HepG2 (cell line): ENCODE measurements at regions not wholly inside any gene's neighbourhood (a gene's known extent, or its start where the extent isn't known, plus 50 kb on each side); places are given as distances from the start of the nearest gene placed in this dataset.

Source experiments
- ATAC-seq: fragments of 200-7000 bp; cut with Tn5 transposase; 3 replicates; pipeline ENCODE4 v1.9.1; 2020; ENCODE audit warnings: mild to moderate bottlenecking, moderate library complexity
- BruUV-seq: library from RNA; stranded (reverse); fragments of 400-500 nt; replicated peaks from 2 replicates; lab custom pipeline; 2021; lab: Mats Ljungman, UMichigan
- CTCF ChIA-PET: fragments of 300-600 bp; formaldehyde crosslinking; extraction: SDS; loops from one replicate; lab custom pipeline; 2021; ENCODE audit warnings: low total read pairs, inconsistent platforms, low intra/inter-chr PET ratio; lab: Yijun Ruan, JAX
- POLR2A ChIA-PET: fragments of 350-600 bp; sonication (Branson Sonifier 250); formaldehyde crosslinking; loops from one replicate; lab custom pipeline; 2020; ENCODE audit warnings: antibody characterized with exemption, inconsistent platforms; lab: Yijun Ruan, JAX
- DNase-seq: peaks from one replicate; pipeline ENCODE4 v3.0.0-alpha.2; 2015; ENCODE audit warnings: low spot score
- FAIRE-seq: peaks from 3 replicates; lab custom pipeline; 2011; peaks lifted over from hg19 to GRCh38; lab: Jason Lieb, UNC
- H2AFZ ChIP-seq: one replicate; pipeline ENCODE4 v1.6.1; 2011; ENCODE audit warnings: low read length, inconsistent platforms
- H3K27ac ChIP-seq: fragments of 300-600 bp; 3 replicates; pipeline ENCODE4 v1.8.0; 2011; ENCODE audit warnings: mixed run types, mild to moderate bottlenecking, mixed read lengths, low read length, inconsistent platforms; ENCODE audit not compliant: insufficient read depth; ENCODE audit errors: extremely low read length
- H3K27me3 ChIP-seq, 2 experiments: fragments of 200-600 bp in 1 of 2; 2 replicates in 1 of 2; 3 replicates in 1 of 2; pipeline versions ENCODE4 v1.6.0 to v1.8.0; 2011; ENCODE audit warnings: low read length in 2 of 2, mild to moderate bottlenecking in 2 of 2, moderate library complexity in 2 of 2, inconsistent platforms in 1 of 2; ENCODE audit not compliant: insufficient read depth in 2 of 2, control insufficient read depth in 1 of 2
- H3K36me3 ChIP-seq, 2 experiments: fragments of 200-600 bp in 1 of 2; replicated peaks in 1 of 2; 2 replicates in 1 of 2; 3 replicates in 1 of 2; pipeline versions ENCODE4 v1.5.1 to v1.8.0; 2011; ENCODE audit warnings: low read length in 2 of 2, inconsistent platforms in 1 of 2; ENCODE audit not compliant: insufficient read depth in 2 of 2, control insufficient read depth in 1 of 2
- H3K4me1 ChIP-seq: 2 replicates; pipeline ENCODE4 v1.5.1; 2012; ENCODE audit warnings: low read length, inconsistent platforms; ENCODE audit not compliant: insufficient read depth
- H3K4me2 ChIP-seq: 2 replicates; pipeline ENCODE4 v1.6.0; 2011; ENCODE audit warnings: low read depth, low read length, inconsistent platforms
- H3K4me3 ChIP-seq, 3 experiments: fragments of 200-600 bp in 1 of 3; sonication (generic), shearing (Covaris generic) in 1 of 3; replicated peaks in 1 of 3; 2 replicates each; pipeline ENCODE4 v1.5.1; 2011 to 2016; ENCODE audit warnings: low read length in 3 of 3, inconsistent platforms in 2 of 3, low read depth in 2 of 3, mild to moderate bottlenecking in 2 of 3, control low read depth in 1 of 3, mixed read lengths in 1 of 3; ENCODE audit not compliant: insufficient read depth in 1 of 3
- H3K79me2 ChIP-seq: one replicate; pipeline ENCODE4 v1.6.1; 2011; ENCODE audit warnings: low read length, inconsistent platforms; ENCODE audit not compliant: insufficient read depth
- H3K9ac ChIP-seq: 2 replicates; pipeline ENCODE4 v1.6.0; 2011; ENCODE audit warnings: mild to moderate bottlenecking, low read depth, low read length, inconsistent platforms; ENCODE audit not compliant: insufficient read depth
- H3K9me3 ChIP-seq: 2 replicates; pipeline ENCODE4 v1.5.1; 2012; ENCODE audit warnings: mild to moderate bottlenecking, low read length
- H4K20me1 ChIP-seq: 2 replicates; pipeline ENCODE4 v1.6.0; 2011; ENCODE audit warnings: inconsistent platforms, mild to moderate bottlenecking, low read length, moderate library complexity; ENCODE audit not compliant: insufficient read depth
- CBFB ChIP-seq: sonication (generic); formaldehyde crosslinking; IDR thresholded peaks from 2 replicates; pipeline ENCODE4 v1.4.0; 2020; ENCODE audit warnings: missing genetic modification reagents
- FOXK1 ChIP-seq: sonication (generic); formaldehyde crosslinking; IDR thresholded peaks from 2 replicates; pipeline ENCODE4 v1.4.0; 2020; ENCODE audit warnings: low read depth, missing genetic modification reagents, borderline replicate concordance
- JUNB ChIP-seq: sonication (generic); formaldehyde crosslinking; IDR thresholded peaks from 2 replicates; pipeline ENCODE4 v1.8.0; 2022; ENCODE audit warnings: missing genetic modification reagents, mild to moderate bottlenecking, borderline replicate concordance
- MXD1 ChIP-seq: sonication (generic); formaldehyde crosslinking; IDR thresholded peaks from 2 replicates; pipeline ENCODE4 v1.4.0; 2020; ENCODE audit warnings: mild to moderate bottlenecking, missing genetic modification reagents
- REST ChIP-seq, 2 experiments: IDR thresholded peaks; 2 replicates each; pipeline ENCODE4 v1.6.1; 2011 to 2012; ENCODE audit warnings: low read length in 2 of 2, borderline replicate concordance in 1 of 2, low read depth in 1 of 2, mild to moderate bottlenecking in 1 of 2, moderate library complexity in 1 of 2
- SIX1 ChIP-seq: sonication (generic); formaldehyde crosslinking; IDR thresholded peaks from 2 replicates; pipeline ENCODE4 v1.4.0; 2020; ENCODE audit warnings: missing genetic modification reagents, borderline replicate concordance
- SP2 ChIP-seq: sonication (generic); formaldehyde crosslinking; IDR thresholded peaks from 2 replicates; pipeline ENCODE4 v1.5.1; 2020; ENCODE audit warnings: mild to moderate bottlenecking, missing genetic modification reagents
- UBTF ChIP-seq: sonication (generic); formaldehyde crosslinking; IDR thresholded peaks from 2 replicates; pipeline ENCODE4 v1.4.0; 2020; ENCODE audit warnings: mild to moderate bottlenecking, missing genetic modification reagents
- USF2 ChIP-seq, 2 experiments: sonication (generic) in 1 of 2; formaldehyde crosslinking in 1 of 2; IDR thresholded peaks; 2 replicates each; pipeline versions ENCODE4 v1.5.1 to v1.6.1; 2011 to 2020; ENCODE audit warnings: borderline replicate concordance in 1 of 2, low read depth in 1 of 2, low read length in 1 of 2, mild to moderate bottlenecking in 1 of 2, missing genetic modification reagents in 1 of 2, moderate library complexity in 1 of 2
- ZNF17 ChIP-seq: sonication (generic); formaldehyde crosslinking; IDR thresholded peaks from 2 replicates; pipeline ENCODE4 v1.5.0; 2020; ENCODE audit warnings: mild to moderate bottlenecking, missing genetic modification reagents
- ZNF441 ChIP-seq: sonication (generic); formaldehyde crosslinking; IDR thresholded peaks from 2 replicates; pipeline ENCODE4 v1.7.0; 2021; ENCODE audit warnings: missing genetic modification reagents, borderline replicate concordance
- ZNF543 ChIP-seq: sonication (generic); formaldehyde crosslinking; IDR thresholded peaks from 2 replicates; pipeline ENCODE4 v1.4.0; 2020; ENCODE audit warnings: mild to moderate bottlenecking, missing genetic modification reagents
- ZNF563 ChIP-seq: sonication (generic); formaldehyde crosslinking; IDR thresholded peaks from 2 replicates; pipeline ENCODE4 v1.8.0; 2022; ENCODE audit warnings: mild to moderate bottlenecking, moderate library complexity, missing genetic modification reagents
- ZNF619 ChIP-seq: sonication (generic); formaldehyde crosslinking; IDR thresholded peaks from 2 replicates; pipeline ENCODE4 v1.4.0; 2020; ENCODE audit warnings: mild to moderate bottlenecking, missing genetic modification reagents
- ZNF782 ChIP-seq: sonication (generic); formaldehyde crosslinking; IDR thresholded peaks from 2 replicates; pipeline ENCODE4 v1.4.0; 2020; ENCODE audit warnings: missing genetic modification reagents, mild to moderate bottlenecking, borderline replicate concordance
- WGBS: methylation state at CpG from one replicate; pipeline ENCODE4 v1.1.6; 2017; ENCODE audit warnings: low lambda C conversion rate; 5-methylcytosine and 5-hydroxymethylcytosine counted together
- in situ Hi-C: cut with HindIII; loops from 2 replicates; pipeline ENCODE4 v1.10.0; 2017; ENCODE audit warnings: low pct_unique_long_range_greater_than_20kb; ENCODE audit not compliant: extremely low pct_ligation_motif_present
- intact Hi-C: fragments of 100-400 bp; cut with micrococcal nuclease; formaldehyde crosslinking; loops from one replicate; pipeline ENCODE4 v1.10.0; 2022; ENCODE audit not compliant: unreplicated experiment

GRCh38 chr20:23294166-23294565 is 56.4 kb upstream of the NXT1 start (continued):
- TF ChIP-seq MXD1: no peak

- BruUV-seq: no TSS peak
- H3K27me3 ChIP-seq: peaks cover 0 to 5% of the 10 kb centered on the region in 2 experiments; a peak in 2 of 5 replicates
- no peak for TF ChIP-seq UBTF
- no peak for TF ChIP-seq REST (IDR thresholded peaks at IDR 0.05; ENCODE audit: borderline replicate concordance in 1 of 2, low read depth in 1 of 2, low read length in 2 of 2)
- TF ChIP-seq ZNF17 (CRISPR knock-in tag): no peak
- no peak for TF ChIP-seq ZNF441 (CRISPR knock-in tag)
- no peak for TF ChIP-seq CBFB
- TF ChIP-seq SP2 (CRISPR knock-in tag): no peak
- TF ChIP-seq JUNB: no peak
- TF ChIP-seq ZNF782 (CRISPR knock-in tag): no peak
- TF ChIP-seq ZNF563 (CRISPR knock-in tag): no peak
- no peak for TF ChIP-seq FOXK1 (CRISPR knock-in tag)
- no peak for TF ChIP-seq ZNF619 (CRISPR knock-in tag)
- TF ChIP-seq USF2 (IDR thresholded peaks at IDR 0.05; ENCODE audit: low read depth, low read length): no peak
- no peak for TF ChIP-seq USF2 (CRISPR knock-in tag; IDR thresholded peaks at IDR 0.05; ENCODE audit: borderline replicate concordance)
- TF ChIP-seq SIX1 (CRISPR knock-in tag): no peak
- no peak for TF ChIP-seq ZNF543 (CRISPR knock-in tag)
These were observed 56.9 kb upstream of the NXT1 start for GRCh38 chr20:23293689-23294088.

More at GRCh38 chr20:23293689-23294088, 56.9 kb upstream of the NXT1 start:
- CTCF ChIA-PET: no interaction called here
- Histone ChIP-seq H3K9me3 (no peaks in the 10 kb centered on the region), H3K36me3 (no peaks in the 10 kb centered on the region), H3K9ac (no peak overlapping the region), H3K27ac (no peak overlapping the region), H3K4me3 (no peak overlapping the region), H4K20me1 (no peaks in the 10 kb centered on the region), H3K79me2 (no peaks in the 10 kb centered on the region), H3K4me2 (no peak overlapping the region), H3K4me1 (peaks cover 7% of the 10 kb centered on the region), H2AFZ (no peak overlapping the region)
- POLR2A ChIA-PET: no interaction called here
- ATAC-seq (no peak), DNase-seq (no peak), FAIRE-seq (no peak)
- intact Hi-C loops (no loop called here), in situ Hi-C loops (no loop called here)
- WGBS: 37% methylated on average over 5 of the region's 6 CpGs
